HCT116 (cell line): ENCODE measurements at regions not wholly inside any gene's neighbourhood (a gene's known extent, or its start where the extent isn't known, plus 50 kb on each side); places are given as distances from the start of the nearest gene placed in this dataset.

ENCODE experiments used
- ATAC-seq: fragments of 200-7000 bp; cut with Tn5 transposase; 2 replicates; pipeline ENCODE4 v1.9.1; 2020; ENCODE audit warnings: mild to moderate bottlenecking, moderate library complexity
- BruUV-seq: library from RNA; stranded (reverse); fragments of 400-500 nt; replicated peaks from 2 replicates; lab custom pipeline; 2021; lab: Mats Ljungman, UMichigan
- CTCF ChIA-PET: fragments of 300-600 bp; sonication (Branson Sonifier 250); formaldehyde crosslinking; loops from one replicate; lab custom pipeline; 2021; ENCODE audit warnings: antibody characterized with exemption; lab: Charles Lee
- POLR2A ChIA-PET: fragments of 300-600, 350-600 bp; sonication (Branson Sonifier 250); formaldehyde crosslinking; loops from one replicate; lab custom pipeline; 2021; ENCODE audit warnings: antibody characterized with exemption; lab: Charles Lee
- RAD21 ChIA-PET, 2 experiments: fragments of 300-600 bp; sonication (Branson Sonifier 250); formaldehyde crosslinking; loops; one replicate each; lab custom pipeline; 2023; ENCODE audit warnings: low total read pairs in 2 of 2; ENCODE audit not compliant: uncharacterized antibody in 2 of 2, unreplicated experiment in 2 of 2, low non-redundant PET in 1 of 2; lab: Charles Lee
- DNase-seq: peaks from one replicate; pipeline ENCODE4 v3.0.0-alpha.2; 2010; ENCODE audit warnings: low read depth, low spot score
- H2AFZ ChIP-seq: fragments of 200-600 bp; shearing (Covaris generic), sonication (generic); 2 replicates; pipeline ENCODE4 v1.6.1; 2017; ENCODE audit warnings: low read depth, mixed run types, mixed read lengths, antibody characterized with exemption, low read length; ENCODE audit not compliant: poor library complexity, severe bottlenecking
- H3K27ac ChIP-seq: 2 replicates; pipeline ENCODE4 v1.5.1; 2012; ENCODE audit warnings: low read depth, low read length
- H3K27me3 ChIP-seq: fragments of 200-600 bp; sonication (generic); 2 replicates; pipeline ENCODE4 v1.6.1; 2016; ENCODE audit warnings: mixed run types, low read length, mixed read lengths; ENCODE audit not compliant: insufficient read depth
- H3K36me3 ChIP-seq, 2 experiments: fragments of 200-500 bp in 1 of 2; fragments of 200-600 bp in 1 of 2; sonication (Bioruptor generic) in 1 of 2; sonication (generic) in 1 of 2; 2 replicates each; pipeline versions ENCODE4 v1.5.1 to v1.6.1; 2014 to 2016; ENCODE audit warnings: low read length in 2 of 2, inconsistent platforms in 1 of 2, mixed read lengths in 1 of 2, mixed run types in 1 of 2; ENCODE audit not compliant: insufficient read depth in 2 of 2, control insufficient read depth in 1 of 2
- H3K4me1 ChIP-seq, 2 experiments: fragments of 200-600 bp in 1 of 2; sonication (generic) in 1 of 2; 2 replicates each; pipeline versions ENCODE4 v1.5.1 to v1.6.1; 2012 to 2017; ENCODE audit warnings: low read length in 2 of 2, inconsistent platforms in 1 of 2, mild to moderate bottlenecking in 1 of 2, mixed read lengths in 1 of 2, mixed run types in 1 of 2, moderate library complexity in 1 of 2; ENCODE audit not compliant: insufficient read depth in 2 of 2, control insufficient read depth in 1 of 2
- H3K4me2 ChIP-seq: fragments of 200-600 bp; sonication (generic); 2 replicates; pipeline ENCODE4 v1.6.1; 2017; ENCODE audit warnings: mixed run types, low read length, mixed read lengths
- H3K4me3 ChIP-seq, 2 experiments: fragments of 200-600 bp in 1 of 2; sonication (generic) in 1 of 2; replicated peaks in 1 of 2; 2 replicates each; pipeline ENCODE4 v1.5.1; 2011 to 2016; ENCODE audit warnings: low read length in 2 of 2, control low read depth in 1 of 2, low read depth in 1 of 2, mild to moderate bottlenecking in 1 of 2, mixed read lengths in 1 of 2, mixed run types in 1 of 2
- H3K79me2 ChIP-seq: fragments of 200-600 bp; sonication (generic); 2 replicates; pipeline ENCODE4 v1.6.1; 2017; ENCODE audit warnings: mild to moderate bottlenecking, mixed run types, low read length, moderate library complexity, mixed read lengths; ENCODE audit not compliant: insufficient read depth
- H3K9ac ChIP-seq: fragments of 200-600 bp; sonication (generic); 2 replicates; pipeline ENCODE4 v1.6.1; 2016; ENCODE audit warnings: low read length, mixed read lengths
- H3K9me2 ChIP-seq: fragments of 200-600 bp; sonication (generic), shearing (Covaris generic); 2 replicates; pipeline ENCODE4 v1.6.1; 2017; ENCODE audit warnings: mixed run types, mild to moderate bottlenecking, moderate library complexity; ENCODE audit not compliant: insufficient read depth
- H3K9me3 ChIP-seq, 2 experiments: fragments of 200-500 bp in 1 of 2; fragments of 200-600 bp in 1 of 2; sonication (Bioruptor generic) in 1 of 2; sonication (generic) in 1 of 2; 2 replicates each; pipeline ENCODE4 v1.6.1; 2014 to 2017; ENCODE audit warnings: low read length in 2 of 2, mixed read lengths in 2 of 2, inconsistent platforms in 1 of 2, low read depth in 1 of 2, mild to moderate bottlenecking in 1 of 2, mixed run types in 1 of 2, moderate library complexity in 1 of 2; ENCODE audit not compliant: control insufficient read depth in 1 of 2, insufficient read depth in 1 of 2
- H4K20me1 ChIP-seq: fragments of 200-600 bp; sonication (generic), shearing (Covaris generic); 2 replicates; pipeline ENCODE4 v1.6.1; 2017; ENCODE audit warnings: mixed run types, mild to moderate bottlenecking, moderate library complexity; ENCODE audit not compliant: insufficient read depth
- CBX3 ChIP-seq: IDR thresholded peaks from 2 replicates; pipeline ENCODE4 v1.6.1; 2012; ENCODE audit warnings: low read depth
- CEBPB ChIP-seq: IDR thresholded peaks from 2 replicates; pipeline ENCODE4 v1.6.1; 2012; ENCODE audit warnings: low read depth
- CTCF ChIP-seq, 3 experiments: fragments of 200-600 bp in 1 of 3; sonication (generic) in 1 of 3; IDR thresholded peaks in 2 of 3; conservative IDR thresholded peaks in 1 of 3; 2 replicates each; pipeline ENCODE4 v1.5.1; 2012 to 2017; ENCODE audit warnings: low read depth in 2 of 3, low read length in 2 of 3, antibody characterized with exemption in 1 of 3, borderline replicate concordance in 1 of 3, control low read depth in 1 of 3, mild to moderate bottlenecking in 1 of 3, mixed read lengths in 1 of 3, mixed run types in 1 of 3, moderate library complexity in 1 of 3; ENCODE audit not compliant: insufficient read depth in 1 of 3
- EGR1 ChIP-seq: IDR thresholded peaks from 2 replicates; pipeline ENCODE4 v1.6.1; 2012; ENCODE audit warnings: low read depth
- ELF1 ChIP-seq: IDR thresholded peaks from 2 replicates; pipeline ENCODE4 v1.6.1; 2012; ENCODE audit warnings: low read depth, borderline replicate concordance
- EZH2 ChIP-seq: fragments of 200-600 bp; sonication (generic); IDR thresholded peaks from 2 replicates; pipeline ENCODE4 v1.6.1; 2017; ENCODE audit warnings: antibody characterized with exemption, mixed run types
- EZH2phosphoT487 ChIP-seq: fragments of 200-600 bp; IDR thresholded peaks from 2 replicates; pipeline ENCODE4 v1.6.1; 2018; ENCODE audit warnings: antibody characterized with exemption, borderline replicate concordance
- FOSL1 ChIP-seq: IDR thresholded peaks from 2 replicates; pipeline ENCODE4 v1.6.1; 2012; ENCODE audit warnings: low read depth
- JUND ChIP-seq: IDR thresholded peaks from 2 replicates; pipeline ENCODE4 v1.6.1; 2012
- POLR2A ChIP-seq: IDR thresholded peaks from 2 replicates; pipeline ENCODE4 v1.7.0; 2011; ENCODE audit warnings: borderline replicate concordance; ENCODE audit not compliant: insufficient read depth, insufficient read length; ENCODE audit errors: extremely low read depth
- SIN3A ChIP-seq: IDR thresholded peaks from 2 replicates; pipeline ENCODE4 v1.6.1; 2012; ENCODE audit warnings: low read depth
- SP1 ChIP-seq: IDR thresholded peaks from 2 replicates; pipeline ENCODE4 v1.6.1; 2012; ENCODE audit warnings: low read depth
- TCF7L2 ChIP-seq: IDR thresholded peaks from 2 replicates; pipeline ENCODE4 v1.7.0; 2011; ENCODE audit warnings: borderline replicate concordance, inconsistent platforms; ENCODE audit not compliant: insufficient read depth, insufficient read length; ENCODE audit errors: extremely low read depth
- YY1 ChIP-seq: IDR thresholded peaks from 2 replicates; pipeline ENCODE4 v1.6.1; 2011; ENCODE audit warnings: low read length, low read depth, moderate library complexity, mild to moderate bottlenecking; ENCODE audit not compliant: insufficient replicate concordance; ENCODE audit errors: extremely low read depth
- ZNF274 ChIP-seq: fragments of 200-500 bp; sonication (Bioruptor generic); IDR thresholded peaks from 2 replicates; pipeline ENCODE4 v1.6.1; 2014; ENCODE audit warnings: mild to moderate bottlenecking, low read depth, low read length, inconsistent platforms
- intact Hi-C: fragments of 100-400 bp; cut with micrococcal nuclease; formaldehyde crosslinking; loops from 2 replicates; pipeline ENCODE4 v1.10.0; 2022
- TF ChIP-seq, protein P1 (sequence below): IDR thresholded peaks from 2 replicates; pipeline ENCODE4 v1.6.1; 2012; ENCODE audit warnings: low read depth
- TF ChIP-seq, protein P2 (sequence below): IDR thresholded peaks from 2 replicates; pipeline ENCODE4 v1.6.1; 2012

DNA sequence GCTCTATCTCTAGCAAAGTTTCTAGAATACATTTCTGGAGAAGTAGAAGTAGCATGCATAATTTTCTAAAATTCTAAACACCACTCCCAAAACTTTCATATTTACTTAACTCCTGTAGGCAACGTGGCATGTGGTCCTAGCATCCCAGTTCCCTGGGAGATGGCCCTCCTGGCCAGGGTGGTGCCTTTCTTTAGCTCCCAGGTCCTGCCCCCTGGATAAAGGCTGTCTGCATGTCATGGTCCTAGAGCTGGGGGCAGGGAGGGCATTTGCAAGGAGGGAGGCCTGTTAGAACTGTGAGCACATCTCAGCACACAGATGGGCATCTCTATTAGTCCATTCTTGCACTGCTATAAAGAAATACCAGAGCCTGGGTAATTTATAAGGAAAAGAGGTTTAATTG lies 485.6 kb upstream of the SULF2 start:
- Histone ChIP-seq H2AFZ (no peak overlapping the region), H3K27ac (no peak overlapping the region), H3K9me2 (no peaks in the 10 kb centered on the region), H3K4me1 (no peaks in the 10 kb centered on the region), H4K20me1 (no peaks in the 10 kb centered on the region), H3K4me2 (no peak overlapping the region), H3K9me3 (no peaks in the 10 kb centered on the region), H3K27me3 (peaks cover 7% of the 10 kb centered on the region; the same call in 1 of the 2 replicates), H3K79me2 (no peaks in the 10 kb centered on the region), H3K4me3 (no peak overlapping the region), H3K36me3 (no peaks in the 10 kb centered on the region), H3K9ac (no peak overlapping the region)
- ChIA-PET CTCF (no interaction called here), POLR2A (no interaction called here), RAD21 (no interaction called here)
- no peak for ATAC-seq
- no peak for TF ChIP-seq EGR1
- TF ChIP-seq SP1: no peak
- TF ChIP-seq CEBPB: no peak
- no peak for TF ChIP-seq POLR2A
- no peak for TF ChIP-seq ZNF274
- no peak for TF ChIP-seq CBX3
- TF ChIP-seq, protein P1, sequence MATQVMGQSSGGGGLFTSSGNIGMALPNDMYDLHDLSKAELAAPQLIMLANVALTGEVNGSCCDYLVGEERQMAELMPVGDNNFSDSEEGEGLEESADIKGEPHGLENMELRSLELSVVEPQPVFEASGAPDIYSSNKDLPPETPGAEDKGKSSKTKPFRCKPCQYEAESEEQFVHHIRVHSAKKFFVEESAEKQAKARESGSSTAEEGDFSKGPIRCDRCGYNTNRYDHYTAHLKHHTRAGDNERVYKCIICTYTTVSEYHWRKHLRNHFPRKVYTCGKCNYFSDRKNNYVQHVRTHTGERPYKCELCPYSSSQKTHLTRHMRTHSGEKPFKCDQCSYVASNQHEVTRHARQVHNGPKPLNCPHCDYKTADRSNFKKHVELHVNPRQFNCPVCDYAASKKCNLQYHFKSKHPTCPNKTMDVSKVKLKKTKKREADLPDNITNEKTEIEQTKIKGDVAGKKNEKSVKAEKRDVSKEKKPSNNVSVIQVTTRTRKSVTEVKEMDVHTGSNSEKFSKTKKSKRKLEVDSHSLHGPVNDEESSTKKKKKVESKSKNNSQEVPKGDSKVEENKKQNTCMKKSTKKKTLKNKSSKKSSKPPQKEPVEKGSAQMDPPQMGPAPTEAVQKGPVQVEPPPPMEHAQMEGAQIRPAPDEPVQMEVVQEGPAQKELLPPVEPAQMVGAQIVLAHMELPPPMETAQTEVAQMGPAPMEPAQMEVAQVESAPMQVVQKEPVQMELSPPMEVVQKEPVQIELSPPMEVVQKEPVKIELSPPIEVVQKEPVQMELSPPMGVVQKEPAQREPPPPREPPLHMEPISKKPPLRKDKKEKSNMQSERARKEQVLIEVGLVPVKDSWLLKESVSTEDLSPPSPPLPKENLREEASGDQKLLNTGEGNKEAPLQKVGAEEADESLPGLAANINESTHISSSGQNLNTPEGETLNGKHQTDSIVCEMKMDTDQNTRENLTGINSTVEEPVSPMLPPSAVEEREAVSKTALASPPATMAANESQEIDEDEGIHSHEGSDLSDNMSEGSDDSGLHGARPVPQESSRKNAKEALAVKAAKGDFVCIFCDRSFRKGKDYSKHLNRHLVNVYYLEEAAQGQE: no peak
- TF ChIP-seq, protein P2, sequence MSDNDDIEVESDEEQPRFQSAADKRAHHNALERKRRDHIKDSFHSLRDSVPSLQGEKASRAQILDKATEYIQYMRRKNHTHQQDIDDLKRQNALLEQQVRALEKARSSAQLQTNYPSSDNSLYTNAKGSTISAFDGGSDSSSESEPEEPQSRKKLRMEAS: no peak
- no peak for TF ChIP-seq EZH2
- no peak for TF ChIP-seq ELF1
- no peak for TF ChIP-seq SIN3A
- no peak for TF ChIP-seq YY1
- no peak for TF ChIP-seq EZH2phosphoT487
- TF ChIP-seq CTCF (IDR thresholded peaks at IDR 0.05 in 2 of 3, conservative IDR thresholded peaks at IDR 0.05 in 1 of 3; ENCODE audit: borderline replicate concordance in 1 of 3, insufficient read depth in 1 of 3, low read depth in 2 of 3, low read length in 2 of 3): no peak
- no peak for TF ChIP-seq JUND
- TF ChIP-seq TCF7L2: no peak
- no peak for TF ChIP-seq FOSL1
- DNase-seq: no peak
- BruUV-seq: no TSS peak
- intact Hi-C loops: no loop called here
